Stimulated activated CD4-positive, alpha-beta T cell treated with anti-CD3 and anti-CD28 coated beads, Interleukin-12 subunit alpha, Interleukin-12 subunit beta, amount 100 ng/mL, for 4 hours (primary cell): ENCODE measurements at regions not wholly inside any gene's neighbourhood (a gene's known extent, or its start where the extent isn't known, plus 50 kb on each side); places are given as distances from the start of the nearest gene placed in this dataset.

Source experiments
- DNase-seq: peaks from one replicate; pipeline ENCODE4 v3.0.0-alpha.2; 2020

- DNase-seq = no peak
Observed at GRCh38 chr2:120854766-120855530, 119.3 kb downstream of the GLI2 start.

- DNase-seq = no peak
Observed at GRCh38 chr2:120855855-120856405, 120.3 kb downstream of the GLI2 start.

GRCh38 chr2:120856421-120856862 is 120.8 kb downstream of the GLI2 start:
- no peak for DNase-seq

GRCh38 chr2:120857422-120857821 is 121.8 kb downstream of the GLI2 start:
- no peak for DNase-seq

GRCh38 chr2:120857931-120858330 is 122.3 kb downstream of the GLI2 start:
- no peak for DNase-seq

GRCh38 chr2:120858361-120859106 is 122.9 kb downstream of the GLI2 start:
- no peak for DNase-seq

- DNase-seq = no peak
Observed at GRCh38 chr2:120859128-120859527, 123.5 kb downstream of the GLI2 start.

GRCh38 chr2:120859814-120860578 is 124.3 kb downstream of the GLI2 start:
- no peak for DNase-seq

GRCh38 chr2:120860579-120860922 is 124.9 kb downstream of the GLI2 start:
- no peak for DNase-seq

- DNase-seq = no peak
Observed at GRCh38 chr2:120861191-120861575, 125.5 kb downstream of the GLI2 start.

GRCh38 chr2:120861576-120862191 is 126.0 kb downstream of the GLI2 start:
- no peak for DNase-seq

GRCh38 chr2:120862201-120863060 is 126.8 kb downstream of the GLI2 start:
- no peak for DNase-seq

GRCh38 chr2:120863146-120863545 is 127.5 kb downstream of the GLI2 start:
- no peak for DNase-seq

- DNase-seq = no peak
Observed at GRCh38 chr2:120863661-120864320, 128.1 kb downstream of the GLI2 start.

GRCh38 chr2:120864981-120865380 is 129.3 kb downstream of the GLI2 start:
- DNase-seq = no peak

- no peak for DNase-seq
Observed at GRCh38 chr2:120865656-120866055, 130.0 kb downstream of the GLI2 start.

GRCh38 chr2:120866071-120866470 is 130.4 kb downstream of the GLI2 start:
- DNase-seq = no peak

GRCh38 chr2:120866483-120867140 is 130.9 kb downstream of the GLI2 start:
- DNase-seq = no peak

- DNase-seq = no peak
Observed at GRCh38 chr2:120867290-120868241, 131.9 kb downstream of the GLI2 start.

- DNase-seq = no peak
Observed at GRCh38 chr2:120868366-120868765, 132.7 kb downstream of the GLI2 start.
